ENCODE measurements at regions not wholly inside any gene's neighbourhood (a gene's known extent, or its start where the extent isn't known, plus 50 kb on each side); places are given as distances from the start of the nearest gene placed in this dataset.

- no peaks in the 10 kb centered on the region for H3K9me3 ChIP-seq (ENCODE audit: low read length)
- no peaks in the 10 kb centered on the region for H3K9me2 ChIP-seq (ENCODE audit: insufficient read depth, low read length)
Measured at GRCh38 chr16:55389426-55390073, 65.5 kb downstream of the IRX6 start.

GRCh38 chr16:55390630-55391237, 66.7 kb downstream of the IRX6 start:
- no peaks in the 10 kb centered on the region for H3K9me3 ChIP-seq (ENCODE audit: low read length)
- no TSS peak for BruUV-seq (replicated peaks)
- no peaks in the 10 kb centered on the region for H3K4me1 ChIP-seq (ENCODE audit: insufficient read depth, low read length, poor library complexity, severe bottlenecking)
- H2AFZ ChIP-seq (ENCODE audit: low read length), result no peak overlapping the region
- no peak overlapping the region for H3K4me2 ChIP-seq (ENCODE audit: low read length)
- H3K4me3 ChIP-seq (ENCODE audit: low read depth, low read length, poor library complexity, severe bottlenecking), result no peak overlapping the region
- DNase-seq (ENCODE audit: low spot score), result no peak
- POLR2A ChIA-PET, result interaction anchor here (1.2 kb wide), 1 partner anchor 1615 kb away, joined by 4 read pairs; no protein-coding TSS in a partner anchor
- no peaks in the 10 kb centered on the region for H3K36me3 ChIP-seq (ENCODE audit: insufficient read depth, low read length)
- CTCF ChIA-PET (ENCODE audit: unreplicated experiment), result no interaction called here
- no peak overlapping the region for H3K27ac ChIP-seq (ENCODE audit: low read depth, low read length, poor library complexity, severe bottlenecking)
- no peaks in the 10 kb centered on the region for H3K9me2 ChIP-seq (ENCODE audit: insufficient read depth, low read length)
- intact Hi-C loops (cut with micrococcal nuclease; ENCODE audit: unreplicated experiment), result no loop called here
- H3K79me2 ChIP-seq (ENCODE audit: insufficient read depth, low read depth, low read length), result no peaks in the 10 kb centered on the region
- TF ChIP-seq CTCF (conservative IDR thresholded peaks at IDR 0.05; ENCODE audit: low read length), result no peak
- TF ChIP-seq EZH2phosphoT487 (IDR thresholded peaks at IDR 0.05; ENCODE audit: borderline replicate concordance, low read depth, low read length), result no peak
- no peaks in the 10 kb centered on the region for H4K20me1 ChIP-seq (ENCODE audit: insufficient read depth, low read length)

More at GRCh38 chr16:55389426-55390073, 65.5 kb downstream of the IRX6 start:
- Histone ChIP-seq H3K4me2 (ENCODE audit: low read length) (no peak overlapping the region), H4K20me1 (ENCODE audit: insufficient read depth, low read length) (no peaks in the 10 kb centered on the region), H3K27ac (ENCODE audit: low read depth, low read length, poor library complexity, severe bottlenecking) (no peak overlapping the region), H3K36me3 (ENCODE audit: insufficient read depth, low read length) (no peaks in the 10 kb centered on the region), H3K4me3 (ENCODE audit: low read depth, low read length, poor library complexity, severe bottlenecking) (no peak overlapping the region), H3K79me2 (ENCODE audit: insufficient read depth, low read depth, low read length) (no peaks in the 10 kb centered on the region), H2AFZ (ENCODE audit: low read length) (no peak overlapping the region), H3K4me1 (ENCODE audit: insufficient read depth, low read length, poor library complexity, severe bottlenecking) (no peaks in the 10 kb centered on the region)
- ChIA-PET POLR2A (no interaction called here), CTCF (ENCODE audit: unreplicated experiment) (no interaction called here)
- no peak for DNase-seq (ENCODE audit: low spot score)
- no TSS peak for BruUV-seq (replicated peaks)
- intact Hi-C loops (cut with micrococcal nuclease; ENCODE audit: unreplicated experiment), result no loop called here
- TF ChIP-seq EZH2phosphoT487 (IDR thresholded peaks at IDR 0.05; ENCODE audit: borderline replicate concordance, low read depth, low read length) (no peak), CTCF (conservative IDR thresholded peaks at IDR 0.05; ENCODE audit: low read length) (no peak)

GRCh38 chr16:55391760-55392375, 67.9 kb downstream of the IRX6 start:
- Histone ChIP-seq H2AFZ (ENCODE audit: low read length) (no peak overlapping the region), H3K4me3 (ENCODE audit: low read depth, low read length, poor library complexity, severe bottlenecking) (no peak overlapping the region), H3K4me1 (ENCODE audit: insufficient read depth, low read length, poor library complexity, severe bottlenecking) (no peaks in the 10 kb centered on the region), H3K27ac (ENCODE audit: low read depth, low read length, poor library complexity, severe bottlenecking) (no peak overlapping the region), H4K20me1 (ENCODE audit: insufficient read depth, low read length) (no peaks in the 10 kb centered on the region), H3K36me3 (ENCODE audit: insufficient read depth, low read length) (no peaks in the 10 kb centered on the region), H3K79me2 (ENCODE audit: insufficient read depth, low read depth, low read length) (no peaks in the 10 kb centered on the region), H3K9me3 (ENCODE audit: low read length) (no peaks in the 10 kb centered on the region), H3K9me2 (ENCODE audit: insufficient read depth, low read length) (no peaks in the 10 kb centered on the region), H3K4me2 (ENCODE audit: low read length) (no peak overlapping the region)
- CTCF ChIA-PET (ENCODE audit: unreplicated experiment), result no interaction called here
- no TSS peak for BruUV-seq (replicated peaks)
- TF ChIP-seq CTCF (conservative IDR thresholded peaks at IDR 0.05; ENCODE audit: low read length), result no peak
- TF ChIP-seq EZH2phosphoT487 (IDR thresholded peaks at IDR 0.05; ENCODE audit: borderline replicate concordance, low read depth, low read length), result no peak
- intact Hi-C loops (cut with micrococcal nuclease; ENCODE audit: unreplicated experiment), result no loop called here
- no peak for DNase-seq (ENCODE audit: low spot score)
- POLR2A ChIA-PET, result no interaction called here
